Loucy (cell line): ENCODE measurements at regions not wholly inside any gene's neighbourhood (a gene's known extent, or its start where the extent isn't known, plus 50 kb on each side); places are given as distances from the start of the nearest gene placed in this dataset.

Experiments
- H2AFZ ChIP-seq: fragments of 200-600 bp; sonication (generic); 2 replicates; pipeline ENCODE4 v1.6.0; 2016; ENCODE audit warnings: antibody characterized with exemption, mild to moderate bottlenecking, low read length, moderate library complexity
- H3F3A ChIP-seq: fragments of 200-600 bp; 2 replicates; pipeline ENCODE4 v1.6.0; 2016; ENCODE audit warnings: antibody characterized with exemption, low read depth, mild to moderate bottlenecking
- H3K27me3 ChIP-seq: fragments of 200-600 bp; sonication (generic); 2 replicates; pipeline ENCODE4 v1.6.1; 2014; ENCODE audit warnings: low read length, mild to moderate bottlenecking; ENCODE audit not compliant: insufficient read depth, poor library complexity, severe bottlenecking
- H3K36me3 ChIP-seq: fragments of 200-600 bp; sonication (generic); 2 replicates; pipeline ENCODE4 v1.6.1; 2016; ENCODE audit warnings: low read length; ENCODE audit not compliant: insufficient read depth
- H3K4me1 ChIP-seq: fragments of 200-600 bp; sonication (generic); 2 replicates; pipeline ENCODE4 v1.5.1; 2014; ENCODE audit warnings: low read length, mild to moderate bottlenecking; ENCODE audit not compliant: insufficient read depth, poor library complexity, severe bottlenecking
- H3K4me2 ChIP-seq: fragments of 200-600 bp; sonication (generic); 2 replicates; pipeline ENCODE4 v1.6.0; 2014; ENCODE audit warnings: antibody characterized with exemption, low read length, low read depth, mild to moderate bottlenecking; ENCODE audit not compliant: poor library complexity, severe bottlenecking
- H3K4me3 ChIP-seq: fragments of 200-600 bp; sonication (generic); 2 replicates; pipeline ENCODE4 v1.5.1; 2014; ENCODE audit warnings: low read length, mild to moderate bottlenecking, mixed read lengths; ENCODE audit not compliant: poor library complexity, severe bottlenecking
- H3K79me2 ChIP-seq: fragments of 200-600 bp; sonication (generic); 2 replicates; pipeline ENCODE4 v1.6.1; 2014; ENCODE audit warnings: low read length; ENCODE audit not compliant: insufficient read depth
- H3K9ac ChIP-seq: fragments of 200-600 bp; sonication (generic); 2 replicates; pipeline ENCODE4 v1.6.0; 2014; ENCODE audit warnings: mild to moderate bottlenecking, low read depth, low read length, moderate library complexity; ENCODE audit not compliant: poor library complexity, severe bottlenecking
- H3K9me2 ChIP-seq: fragments of 200-600 bp; sonication (generic); replicated peaks from 2 replicates; pipeline ENCODE4 v1.6.1; 2016; ENCODE audit warnings: low read depth, low read length, mixed read lengths
- H3K9me3 ChIP-seq: fragments of 200-600 bp; sonication (generic); 2 replicates; pipeline ENCODE4 v1.6.1; 2014; ENCODE audit warnings: mild to moderate bottlenecking, antibody characterized with exemption, low read length, low read depth; ENCODE audit not compliant: insufficient read depth
- H4K20me1 ChIP-seq: fragments of 200-600 bp; sonication (generic); 2 replicates; pipeline ENCODE4 v1.6.0; 2014; ENCODE audit warnings: antibody characterized with exemption, low read length, mild to moderate bottlenecking; ENCODE audit not compliant: insufficient read depth, poor library complexity, severe bottlenecking
- EZH2phosphoT487 ChIP-seq: fragments of 200-600 bp; IDR thresholded peaks from 2 replicates; pipeline ENCODE4 v1.6.1; 2018; ENCODE audit warnings: antibody characterized with exemption, mild to moderate bottlenecking, moderate library complexity, borderline replicate concordance
- TF ChIP-seq, protein P1 (sequence below): fragments of 200-600 bp; sonication (generic); conservative IDR thresholded peaks from 2 replicates; pipeline ENCODE4 v1.5.1; 2014; ENCODE audit warnings: mild to moderate bottlenecking, antibody characterized with exemption, low read length

DNA sequence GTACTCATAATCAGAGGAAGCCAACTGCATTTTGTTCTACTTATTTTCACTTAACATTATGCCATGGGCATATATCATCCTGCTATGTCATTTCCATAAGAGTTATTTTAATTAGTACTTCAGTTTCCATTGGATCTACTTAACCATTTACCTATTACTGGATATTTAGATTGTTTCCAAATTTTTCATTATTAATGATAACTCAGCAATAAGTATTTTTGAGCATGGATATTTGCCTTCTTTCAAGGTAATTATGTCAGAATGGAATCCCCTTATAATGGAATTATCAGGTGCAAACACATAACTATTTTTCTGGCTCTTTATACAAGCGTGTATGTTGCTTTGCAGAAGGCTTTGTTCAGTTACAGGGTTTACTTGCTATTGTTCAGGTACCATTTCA, 126.6 kb downstream of the RDH14 start:
- Histone ChIP-seq H4K20me1 (no peaks in the 10 kb centered on the region), H3K9me3 (no peaks in the 10 kb centered on the region), H3K4me2 (no peak overlapping the region), H3F3A (no peaks in the 10 kb centered on the region), H3K4me3 (no peak overlapping the region), H3K27me3 (no peaks in the 10 kb centered on the region), H3K9me2 (no peaks in the 10 kb centered on the region), H2AFZ (no peak overlapping the region), H3K79me2 (no peaks in the 10 kb centered on the region), H3K4me1 (no peaks in the 10 kb centered on the region), H3K9ac (no peak overlapping the region), H3K36me3 (no peaks in the 10 kb centered on the region)
- TF ChIP-seq EZH2phosphoT487 = no peak

DNA sequence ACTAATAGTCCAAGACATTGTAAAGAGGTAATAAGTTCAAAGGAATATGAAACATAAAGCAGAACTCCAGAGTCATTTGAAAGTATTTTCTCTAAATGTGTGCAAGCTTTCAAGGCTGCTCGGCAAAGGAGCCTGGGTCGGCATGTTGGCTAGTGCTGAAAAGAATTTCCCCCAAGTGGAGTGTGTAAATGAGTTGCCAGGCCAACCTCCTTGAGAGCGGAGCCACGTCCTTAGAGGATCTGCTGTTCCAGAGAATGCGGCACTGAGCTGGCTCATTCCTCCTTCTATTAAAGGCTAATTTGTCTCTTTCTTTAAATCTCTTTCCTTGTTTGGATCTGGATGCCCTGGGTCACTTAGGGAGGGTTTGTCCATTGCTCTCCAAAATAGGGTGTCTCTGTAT, 127.5 kb downstream of the RDH14 start:
- H4K20me1 ChIP-seq = no peaks in the 10 kb centered on the region
- no peaks in the 10 kb centered on the region for H3K27me3 ChIP-seq
- no peak overlapping the region for H2AFZ ChIP-seq
- H3K4me1 ChIP-seq = no peaks in the 10 kb centered on the region
- no peaks in the 10 kb centered on the region for H3K36me3 ChIP-seq
- H3K4me3 ChIP-seq = no peak overlapping the region
- no peaks in the 10 kb centered on the region for H3K9me2 ChIP-seq
- no peak overlapping the region for H3K9ac ChIP-seq
- no peak for TF ChIP-seq EZH2phosphoT487
- TF ChIP-seq, protein P1, sequence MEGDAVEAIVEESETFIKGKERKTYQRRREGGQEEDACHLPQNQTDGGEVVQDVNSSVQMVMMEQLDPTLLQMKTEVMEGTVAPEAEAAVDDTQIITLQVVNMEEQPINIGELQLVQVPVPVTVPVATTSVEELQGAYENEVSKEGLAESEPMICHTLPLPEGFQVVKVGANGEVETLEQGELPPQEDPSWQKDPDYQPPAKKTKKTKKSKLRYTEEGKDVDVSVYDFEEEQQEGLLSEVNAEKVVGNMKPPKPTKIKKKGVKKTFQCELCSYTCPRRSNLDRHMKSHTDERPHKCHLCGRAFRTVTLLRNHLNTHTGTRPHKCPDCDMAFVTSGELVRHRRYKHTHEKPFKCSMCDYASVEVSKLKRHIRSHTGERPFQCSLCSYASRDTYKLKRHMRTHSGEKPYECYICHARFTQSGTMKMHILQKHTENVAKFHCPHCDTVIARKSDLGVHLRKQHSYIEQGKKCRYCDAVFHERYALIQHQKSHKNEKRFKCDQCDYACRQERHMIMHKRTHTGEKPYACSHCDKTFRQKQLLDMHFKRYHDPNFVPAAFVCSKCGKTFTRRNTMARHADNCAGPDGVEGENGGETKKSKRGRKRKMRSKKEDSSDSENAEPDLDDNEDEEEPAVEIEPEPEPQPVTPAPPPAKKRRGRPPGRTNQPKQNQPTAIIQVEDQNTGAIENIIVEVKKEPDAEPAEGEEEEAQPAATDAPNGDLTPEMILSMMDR = no peak
- no peaks in the 10 kb centered on the region for H3K9me3 ChIP-seq
- no peaks in the 10 kb centered on the region for H3F3A ChIP-seq
- H3K79me2 ChIP-seq = no peaks in the 10 kb centered on the region
- H3K4me2 ChIP-seq = no peak overlapping the region

DNA sequence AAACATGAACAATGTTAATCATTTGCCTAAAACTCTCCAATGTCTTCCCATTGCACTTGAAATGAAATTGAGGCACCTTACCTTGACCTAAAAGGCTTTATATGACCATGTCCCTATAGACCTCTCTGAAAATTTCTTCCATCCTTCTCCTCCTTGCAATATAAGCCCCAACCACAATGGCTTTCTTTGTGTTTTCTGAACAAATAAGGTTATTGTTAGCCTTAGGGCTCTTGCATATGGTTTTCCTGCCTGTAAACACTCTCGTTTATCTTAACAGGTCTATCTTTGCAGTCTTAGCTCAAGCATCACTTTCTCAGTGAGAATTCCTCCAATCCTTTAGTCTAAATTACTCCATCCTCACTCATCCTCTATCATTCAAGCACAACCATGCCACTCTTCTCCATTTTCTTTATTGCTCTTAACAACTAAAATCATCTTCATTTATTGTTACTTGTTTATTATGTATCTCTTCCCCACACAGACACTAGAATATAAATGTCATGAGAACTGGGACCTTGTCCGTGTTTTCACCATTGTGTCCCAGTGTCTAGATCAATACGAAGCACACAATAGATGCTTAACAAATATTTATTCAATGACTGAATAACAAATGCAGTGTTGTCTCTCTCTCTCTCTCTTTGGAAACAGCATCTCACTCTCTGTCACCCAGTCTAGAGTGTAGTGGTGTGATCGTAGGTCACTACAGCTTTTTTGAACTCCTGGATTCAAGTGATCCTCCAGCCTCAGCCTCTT, 129.3 kb downstream of the RDH14 start:
- H3K9ac ChIP-seq = no peak overlapping the region
- no peak for TF ChIP-seq EZH2phosphoT487
- TF ChIP-seq, protein P1 = no peak
- no peaks in the 10 kb centered on the region for H3K4me1 ChIP-seq
- no peak overlapping the region for H2AFZ ChIP-seq
- H3K9me3 ChIP-seq = no peaks in the 10 kb centered on the region
- no peaks in the 10 kb centered on the region for H4K20me1 ChIP-seq
- no peaks in the 10 kb centered on the region for H3K9me2 ChIP-seq
- H3K4me3 ChIP-seq = no peak overlapping the region
- no peak overlapping the region for H3K4me2 ChIP-seq
- no peaks in the 10 kb centered on the region for H3K36me3 ChIP-seq
- no peaks in the 10 kb centered on the region for H3K79me2 ChIP-seq
- no peaks in the 10 kb centered on the region for H3K27me3 ChIP-seq
- H3F3A ChIP-seq = no peaks in the 10 kb centered on the region

DNA sequence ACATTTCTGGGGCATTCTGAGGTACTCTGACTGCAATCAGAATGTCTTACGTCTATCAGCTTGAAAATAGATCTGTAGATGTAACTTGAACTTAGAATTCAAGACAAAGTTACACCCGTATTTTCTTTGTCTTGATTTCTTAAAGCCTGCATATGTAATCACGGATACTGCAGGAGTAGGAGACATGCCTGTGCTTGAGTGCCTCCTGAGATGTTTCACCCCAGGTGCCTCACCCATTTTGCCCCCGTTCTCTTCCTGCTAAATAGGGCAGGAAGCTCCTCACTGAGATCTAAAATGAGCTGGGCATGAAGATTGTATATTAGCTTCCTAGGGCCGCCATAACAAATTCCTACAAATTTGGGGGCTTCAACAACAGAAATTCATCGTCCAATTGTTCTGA, 131.9 kb downstream of the RDH14 start:
- no peaks in the 10 kb centered on the region for H3F3A ChIP-seq
- TF ChIP-seq EZH2phosphoT487 = no peak
- TF ChIP-seq, protein P1 = no peak
- no peaks in the 10 kb centered on the region for H3K79me2 ChIP-seq
- no peaks in the 10 kb centered on the region for H3K9me3 ChIP-seq
- H4K20me1 ChIP-seq = no peaks in the 10 kb centered on the region
- no peaks in the 10 kb centered on the region for H3K27me3 ChIP-seq
- no peak overlapping the region for H2AFZ ChIP-seq
- no peak overlapping the region for H3K4me3 ChIP-seq
- H3K4me2 ChIP-seq = no peak overlapping the region
- H3K36me3 ChIP-seq = no peaks in the 10 kb centered on the region
- no peaks in the 10 kb centered on the region for H3K9me2 ChIP-seq
- H3K4me1 ChIP-seq = no peaks in the 10 kb centered on the region
- H3K9ac ChIP-seq = no peak overlapping the region
